ENCODE measurements at regions not wholly inside any gene's neighbourhood (a gene's known extent, or its start where the extent isn't known, plus 50 kb on each side); places are given as distances from the start of the nearest gene placed in this dataset.

- DNase-seq (ENCODE audit: low spot score in 2 of 2) = no peak
- no peak overlapping the region for H3K4me3 ChIP-seq
- 97% methylated on average over 40 of the region's 40 CpGs for WGBS
- peaks cover 1% of the 10 kb centered on the region for H3K27me3 ChIP-seq
- H3K27ac ChIP-seq = no peak overlapping the region
- TF ChIP-seq POLR2A (IDR thresholded peaks at IDR 0.05) = no peak
- no peak for TF ChIP-seq POLR2AphosphoS5 (IDR thresholded peaks at IDR 0.05)
- no peaks in the 10 kb centered on the region for H3K9me3 ChIP-seq
- no peaks in the 10 kb centered on the region for H3K36me3 ChIP-seq
- peaks cover 8% of the 10 kb centered on the region for H3K4me1 ChIP-seq
These were observed 173.4 kb downstream of the SETD4 start for GRCh38 chr21:35886887-35887286.

- no peaks in the 10 kb centered on the region for H3K9me3 ChIP-seq
- TF ChIP-seq POLR2A (IDR thresholded peaks at IDR 0.05) = no peak
- TF ChIP-seq EP300 (IDR thresholded peaks at IDR 0.05) = no peak
- no peak for TF ChIP-seq POLR2AphosphoS5 (IDR thresholded peaks at IDR 0.05)
- no peak for TF ChIP-seq CTCF (IDR thresholded peaks at IDR 0.05)
- 92% methylated on average over 7 of the region's 7 CpGs for WGBS
- H3K4me1 ChIP-seq = peaks cover 8% of the 10 kb centered on the region
- no peak for DNase-seq (ENCODE audit: low spot score in 2 of 2)
- no peaks in the 10 kb centered on the region for H3K36me3 ChIP-seq
- H3K4me3 ChIP-seq = no peak overlapping the region
- peaks cover 6% of the 10 kb centered on the region for H3K27me3 ChIP-seq
- no peak overlapping the region for H3K27ac ChIP-seq
These were observed 174.3 kb downstream of the SETD4 start for GRCh38 chr21:35885942-35886541.

- H3K27me3 ChIP-seq = peaks cover 6% of the 10 kb centered on the region
- DNase-seq (ENCODE audit: low spot score in 2 of 2) = no peak
- peaks cover 8% of the 10 kb centered on the region for H3K4me1 ChIP-seq
- H3K27ac ChIP-seq = no peak overlapping the region
- H3K36me3 ChIP-seq = no peaks in the 10 kb centered on the region
- TF ChIP-seq CTCF (IDR thresholded peaks at IDR 0.05) (no peak), EP300 (IDR thresholded peaks at IDR 0.05) (no peak), POLR2AphosphoS5 (IDR thresholded peaks at IDR 0.05) (no peak)
- no peaks in the 10 kb centered on the region for H3K9me3 ChIP-seq
- H3K4me3 ChIP-seq = no peak overlapping the region
- 19% methylated on average over 10 of the region's 10 CpGs for WGBS
These were observed 177.5 kb downstream of the SETD4 start for GRCh38 chr21:35882791-35883240.

- no peaks in the 10 kb centered on the region for H3K27me3 ChIP-seq
- no peak for TF ChIP-seq POLR2A (IDR thresholded peaks at IDR 0.05)
- no peak for DNase-seq (ENCODE audit: low spot score in 2 of 2)
- 17% methylated on average over 2 of the region's 2 CpGs for WGBS
- H3K9me3 ChIP-seq = no peaks in the 10 kb centered on the region
- no peak overlapping the region for H3K4me3 ChIP-seq
- no peaks in the 10 kb centered on the region for H3K36me3 ChIP-seq
- H3K4me1 ChIP-seq = peaks cover 8% of the 10 kb centered on the region
- H3K27ac ChIP-seq = no peak overlapping the region
These were observed 186.9 kb downstream of the SETD4 start for GRCh38 chr21:35873441-35873840.

- Histone ChIP-seq H3K27ac (no peak overlapping the region), H3K36me3 (no peaks in the 10 kb centered on the region), H3K4me3 (no peak overlapping the region), H3K9me3 (no peaks in the 10 kb centered on the region), H3K4me1 (peaks cover 8% of the 10 kb centered on the region), H3K27me3 (no peaks in the 10 kb centered on the region)
- TF ChIP-seq POLR2AphosphoS5 (IDR thresholded peaks at IDR 0.05) = no peak
- 94% methylated on average over 2 of the region's 2 CpGs for WGBS
- no peak for DNase-seq (ENCODE audit: low spot score in 2 of 2)
These were observed 188.4 kb downstream of the SETD4 start for GRCh38 chr21:35871906-35872305.

GRCh38 chr21:35868869-35869223, 191.5 kb downstream of the SETD4 start:
- peaks cover 4% of the 10 kb centered on the region for H3K4me1 ChIP-seq
- no peak for DNase-seq (ENCODE audit: low spot score in 2 of 2)
- H3K36me3 ChIP-seq = no peaks in the 10 kb centered on the region
- H3K4me3 ChIP-seq = no peak overlapping the region
- TF ChIP-seq EP300 (IDR thresholded peaks at IDR 0.05) = no peak
- TF ChIP-seq CTCF (IDR thresholded peaks at IDR 0.05) = no peak
- TF ChIP-seq POLR2AphosphoS5 (IDR thresholded peaks at IDR 0.05) = no peak
- TF ChIP-seq POLR2A (IDR thresholded peaks at IDR 0.05) = no peak
- H3K27me3 ChIP-seq = no peaks in the 10 kb centered on the region
- H3K9me3 ChIP-seq = no peaks in the 10 kb centered on the region
- H3K27ac ChIP-seq = no peak overlapping the region

All from suprapubic skin (tissue), 4 donors.